HCT116 (cell line): ENCODE measurements at regions not wholly inside any gene's neighbourhood (a gene's known extent, or its start where the extent isn't known, plus 50 kb on each side); places are given as distances from the start of the nearest gene placed in this dataset.

Source experiments
- EZH2 ChIP-seq: fragments of 200-600 bp; sonication (generic); IDR thresholded peaks from 2 replicates; pipeline ENCODE4 v1.6.1; 2017; ENCODE audit warnings: antibody characterized with exemption, mixed run types
- EZH2phosphoT487 ChIP-seq: fragments of 200-600 bp; IDR thresholded peaks from 2 replicates; pipeline ENCODE4 v1.6.1; 2018; ENCODE audit warnings: antibody characterized with exemption, borderline replicate concordance
- FOSL1 ChIP-seq: IDR thresholded peaks from 2 replicates; pipeline ENCODE4 v1.6.1; 2012; ENCODE audit warnings: low read depth
- POLR2A ChIP-seq: IDR thresholded peaks from 2 replicates; pipeline ENCODE4 v1.7.0; 2011; ENCODE audit warnings: borderline replicate concordance; ENCODE audit not compliant: insufficient read depth, insufficient read length; ENCODE audit errors: extremely low read depth
- POLR2AphosphoS5 ChIP-seq: IDR thresholded peaks from 2 replicates; pipeline ENCODE4 v1.6.1; 2011; ENCODE audit warnings: mild to moderate bottlenecking, low read depth, low read length, moderate library complexity
- SIN3A ChIP-seq: IDR thresholded peaks from 2 replicates; pipeline ENCODE4 v1.6.1; 2012; ENCODE audit warnings: low read depth
- SRF ChIP-seq: IDR thresholded peaks from 2 replicates; pipeline ENCODE4 v1.6.1; 2012; ENCODE audit warnings: low read depth
- YY1 ChIP-seq: IDR thresholded peaks from 2 replicates; pipeline ENCODE4 v1.6.1; 2011; ENCODE audit warnings: low read length, low read depth, moderate library complexity, mild to moderate bottlenecking; ENCODE audit not compliant: insufficient replicate concordance; ENCODE audit errors: extremely low read depth
- TF ChIP-seq, protein P1 (sequence below), 3 experiments: fragments of 200-600 bp in 1 of 3; sonication (generic) in 1 of 3; IDR thresholded peaks in 2 of 3; conservative IDR thresholded peaks in 1 of 3; 2 replicates each; pipeline ENCODE4 v1.5.1; 2012 to 2017; ENCODE audit warnings: low read depth in 2 of 3, low read length in 2 of 3, antibody characterized with exemption in 1 of 3, borderline replicate concordance in 1 of 3, control low read depth in 1 of 3, mild to moderate bottlenecking in 1 of 3, mixed read lengths in 1 of 3, mixed run types in 1 of 3, moderate library complexity in 1 of 3; ENCODE audit not compliant: insufficient read depth in 1 of 3
- TF ChIP-seq, protein P2 (sequence below): IDR thresholded peaks from 2 replicates; pipeline ENCODE4 v1.6.1; 2012
- TF ChIP-seq, protein P3 (sequence below): IDR thresholded peaks from 2 replicates; pipeline ENCODE4 v1.6.1; 2012; ENCODE audit warnings: low read depth

DNA sequence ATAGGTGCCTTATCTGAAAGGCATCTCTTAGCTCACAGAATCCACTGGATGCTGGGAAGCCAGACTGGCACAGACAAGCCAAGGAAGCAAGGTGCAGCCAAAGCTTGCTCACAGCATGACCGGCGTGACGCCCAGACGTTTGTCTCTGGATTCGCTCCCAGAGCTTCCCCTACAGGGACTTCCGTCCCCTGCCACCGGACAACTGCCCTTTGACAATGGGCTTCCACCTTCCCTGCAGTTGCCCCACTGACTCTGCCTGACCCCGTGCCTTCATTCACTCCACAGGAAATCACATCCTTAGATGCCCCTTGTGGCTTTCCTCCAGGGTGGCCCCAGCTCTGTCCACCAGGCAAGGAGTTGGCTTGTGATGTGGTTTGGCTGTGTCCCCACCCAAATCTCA is 94.8 kb upstream of the CDH4 start:
- TF ChIP-seq, protein P1, sequence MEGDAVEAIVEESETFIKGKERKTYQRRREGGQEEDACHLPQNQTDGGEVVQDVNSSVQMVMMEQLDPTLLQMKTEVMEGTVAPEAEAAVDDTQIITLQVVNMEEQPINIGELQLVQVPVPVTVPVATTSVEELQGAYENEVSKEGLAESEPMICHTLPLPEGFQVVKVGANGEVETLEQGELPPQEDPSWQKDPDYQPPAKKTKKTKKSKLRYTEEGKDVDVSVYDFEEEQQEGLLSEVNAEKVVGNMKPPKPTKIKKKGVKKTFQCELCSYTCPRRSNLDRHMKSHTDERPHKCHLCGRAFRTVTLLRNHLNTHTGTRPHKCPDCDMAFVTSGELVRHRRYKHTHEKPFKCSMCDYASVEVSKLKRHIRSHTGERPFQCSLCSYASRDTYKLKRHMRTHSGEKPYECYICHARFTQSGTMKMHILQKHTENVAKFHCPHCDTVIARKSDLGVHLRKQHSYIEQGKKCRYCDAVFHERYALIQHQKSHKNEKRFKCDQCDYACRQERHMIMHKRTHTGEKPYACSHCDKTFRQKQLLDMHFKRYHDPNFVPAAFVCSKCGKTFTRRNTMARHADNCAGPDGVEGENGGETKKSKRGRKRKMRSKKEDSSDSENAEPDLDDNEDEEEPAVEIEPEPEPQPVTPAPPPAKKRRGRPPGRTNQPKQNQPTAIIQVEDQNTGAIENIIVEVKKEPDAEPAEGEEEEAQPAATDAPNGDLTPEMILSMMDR (IDR thresholded peaks at IDR 0.05 in 2 of 3, conservative IDR thresholded peaks at IDR 0.05 in 1 of 3; ENCODE audit: borderline replicate concordance in 1 of 3, insufficient read depth in 1 of 3, low read depth in 2 of 3, low read length in 2 of 3) = no peak
- TF ChIP-seq EZH2 (no peak), FOSL1 (no peak), POLR2A (no peak), SIN3A (no peak), POLR2AphosphoS5 (no peak), SRF (no peak), EZH2phosphoT487 (no peak), YY1 (no peak)
- TF ChIP-seq, protein P2, sequence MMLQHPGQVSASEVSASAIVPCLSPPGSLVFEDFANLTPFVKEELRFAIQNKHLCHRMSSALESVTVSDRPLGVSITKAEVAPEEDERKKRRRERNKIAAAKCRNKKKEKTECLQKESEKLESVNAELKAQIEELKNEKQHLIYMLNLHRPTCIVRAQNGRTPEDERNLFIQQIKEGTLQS = no peak
- TF ChIP-seq, protein P3, sequence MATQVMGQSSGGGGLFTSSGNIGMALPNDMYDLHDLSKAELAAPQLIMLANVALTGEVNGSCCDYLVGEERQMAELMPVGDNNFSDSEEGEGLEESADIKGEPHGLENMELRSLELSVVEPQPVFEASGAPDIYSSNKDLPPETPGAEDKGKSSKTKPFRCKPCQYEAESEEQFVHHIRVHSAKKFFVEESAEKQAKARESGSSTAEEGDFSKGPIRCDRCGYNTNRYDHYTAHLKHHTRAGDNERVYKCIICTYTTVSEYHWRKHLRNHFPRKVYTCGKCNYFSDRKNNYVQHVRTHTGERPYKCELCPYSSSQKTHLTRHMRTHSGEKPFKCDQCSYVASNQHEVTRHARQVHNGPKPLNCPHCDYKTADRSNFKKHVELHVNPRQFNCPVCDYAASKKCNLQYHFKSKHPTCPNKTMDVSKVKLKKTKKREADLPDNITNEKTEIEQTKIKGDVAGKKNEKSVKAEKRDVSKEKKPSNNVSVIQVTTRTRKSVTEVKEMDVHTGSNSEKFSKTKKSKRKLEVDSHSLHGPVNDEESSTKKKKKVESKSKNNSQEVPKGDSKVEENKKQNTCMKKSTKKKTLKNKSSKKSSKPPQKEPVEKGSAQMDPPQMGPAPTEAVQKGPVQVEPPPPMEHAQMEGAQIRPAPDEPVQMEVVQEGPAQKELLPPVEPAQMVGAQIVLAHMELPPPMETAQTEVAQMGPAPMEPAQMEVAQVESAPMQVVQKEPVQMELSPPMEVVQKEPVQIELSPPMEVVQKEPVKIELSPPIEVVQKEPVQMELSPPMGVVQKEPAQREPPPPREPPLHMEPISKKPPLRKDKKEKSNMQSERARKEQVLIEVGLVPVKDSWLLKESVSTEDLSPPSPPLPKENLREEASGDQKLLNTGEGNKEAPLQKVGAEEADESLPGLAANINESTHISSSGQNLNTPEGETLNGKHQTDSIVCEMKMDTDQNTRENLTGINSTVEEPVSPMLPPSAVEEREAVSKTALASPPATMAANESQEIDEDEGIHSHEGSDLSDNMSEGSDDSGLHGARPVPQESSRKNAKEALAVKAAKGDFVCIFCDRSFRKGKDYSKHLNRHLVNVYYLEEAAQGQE = no peak
